ENCODE measurements at regions not wholly inside any gene's neighbourhood (a gene's known extent, or its start where the extent isn't known, plus 50 kb on each side); places are given as distances from the start of the nearest gene placed in this dataset.
"Not testable (repeated sequence)": the region's sequence is repeated elsewhere in the genome, so short reads cannot be mapped to it uniquely, and the experiment has no call there.

DNA sequence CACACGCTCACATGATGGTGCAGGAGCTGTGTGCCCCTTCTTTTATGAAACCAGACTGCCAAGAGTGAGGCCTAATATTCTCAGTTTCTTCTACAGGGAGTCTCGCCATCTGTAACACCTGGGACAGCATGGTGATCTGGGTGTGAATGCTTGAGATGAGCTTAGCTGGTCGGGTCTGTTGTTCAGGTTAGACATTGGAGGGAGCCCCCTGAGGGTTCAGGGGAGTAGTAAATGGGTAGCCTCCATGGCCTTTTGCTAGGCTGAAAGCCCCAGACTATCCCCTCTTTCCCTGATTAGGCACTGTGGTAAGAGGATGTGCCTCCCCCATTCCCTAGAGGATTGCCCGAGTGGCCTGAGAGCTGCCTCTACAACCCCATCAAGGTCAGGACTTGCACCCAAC lies 1916.1 kb downstream of the PCDH9 start:
- intact Hi-C loops (cut with DNase I, micrococcal nuclease) = no loop called here
- DNase-seq = no peak

DNA sequence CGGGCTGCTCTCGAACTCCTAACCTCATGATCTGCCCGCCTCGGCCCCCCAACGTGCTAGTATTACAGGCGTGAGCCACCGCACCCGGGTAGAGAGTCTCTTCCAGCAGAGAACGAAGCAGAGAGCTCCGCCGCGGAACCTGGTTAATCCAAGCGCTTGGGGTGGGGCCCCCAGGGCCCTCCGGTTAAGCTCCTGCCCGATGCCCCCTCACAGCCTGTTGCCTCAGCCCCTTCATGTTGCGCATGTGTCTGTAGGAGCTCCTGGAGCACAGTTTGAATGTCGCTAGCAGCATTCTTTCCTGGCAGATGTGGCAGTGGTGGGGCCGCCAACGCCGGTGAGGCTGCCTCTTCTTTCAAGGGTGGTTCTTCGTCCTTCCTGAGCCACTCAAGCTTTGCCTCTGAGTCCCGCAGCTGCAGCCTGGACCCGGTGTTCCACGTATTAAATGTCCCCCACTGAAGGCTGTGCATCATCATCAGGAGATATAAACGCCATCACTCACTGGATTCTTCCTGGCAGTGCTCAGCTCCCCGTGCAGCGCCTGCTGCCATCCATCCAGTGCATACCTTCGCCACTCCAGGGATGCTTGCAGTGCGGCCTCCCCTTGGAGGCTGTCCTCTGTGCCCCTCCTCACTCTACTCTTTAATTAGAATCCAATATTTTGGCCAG lies 1919.3 kb downstream of the PCDH9 start:
- DNase-seq = no peak
- Histone ChIP-seq H3K4me1 (ENCODE audit: low read depth) (no peaks in the 10 kb centered on the region), H3K36me3 (ENCODE audit: low read depth) (no peaks in the 10 kb centered on the region), H3K4me3 (no peak overlapping the region), H3K9me3 (peaks cover 49% of the 10 kb centered on the region)
- intact Hi-C loops (cut with DNase I, micrococcal nuclease) = no loop called here
- no peak for ATAC-seq
- TF ChIP-seq, protein P1, sequence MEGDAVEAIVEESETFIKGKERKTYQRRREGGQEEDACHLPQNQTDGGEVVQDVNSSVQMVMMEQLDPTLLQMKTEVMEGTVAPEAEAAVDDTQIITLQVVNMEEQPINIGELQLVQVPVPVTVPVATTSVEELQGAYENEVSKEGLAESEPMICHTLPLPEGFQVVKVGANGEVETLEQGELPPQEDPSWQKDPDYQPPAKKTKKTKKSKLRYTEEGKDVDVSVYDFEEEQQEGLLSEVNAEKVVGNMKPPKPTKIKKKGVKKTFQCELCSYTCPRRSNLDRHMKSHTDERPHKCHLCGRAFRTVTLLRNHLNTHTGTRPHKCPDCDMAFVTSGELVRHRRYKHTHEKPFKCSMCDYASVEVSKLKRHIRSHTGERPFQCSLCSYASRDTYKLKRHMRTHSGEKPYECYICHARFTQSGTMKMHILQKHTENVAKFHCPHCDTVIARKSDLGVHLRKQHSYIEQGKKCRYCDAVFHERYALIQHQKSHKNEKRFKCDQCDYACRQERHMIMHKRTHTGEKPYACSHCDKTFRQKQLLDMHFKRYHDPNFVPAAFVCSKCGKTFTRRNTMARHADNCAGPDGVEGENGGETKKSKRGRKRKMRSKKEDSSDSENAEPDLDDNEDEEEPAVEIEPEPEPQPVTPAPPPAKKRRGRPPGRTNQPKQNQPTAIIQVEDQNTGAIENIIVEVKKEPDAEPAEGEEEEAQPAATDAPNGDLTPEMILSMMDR (IDR thresholded peaks at IDR 0.05) = no peak

More for the DNA sequence above, 1916.1 kb downstream of the PCDH9 start:
- ATAC-seq = no peak
- no peaks in the 10 kb centered on the region for H3K4me1 ChIP-seq (ENCODE audit: low read depth)
- TF ChIP-seq, protein P1 (IDR thresholded peaks at IDR 0.05) = no peak
- no peak overlapping the region for H3K4me3 ChIP-seq
- H3K9me3 ChIP-seq = peaks cover 51% of the 10 kb centered on the region
- no peaks in the 10 kb centered on the region for H3K36me3 ChIP-seq (ENCODE audit: low read depth)

DNA sequence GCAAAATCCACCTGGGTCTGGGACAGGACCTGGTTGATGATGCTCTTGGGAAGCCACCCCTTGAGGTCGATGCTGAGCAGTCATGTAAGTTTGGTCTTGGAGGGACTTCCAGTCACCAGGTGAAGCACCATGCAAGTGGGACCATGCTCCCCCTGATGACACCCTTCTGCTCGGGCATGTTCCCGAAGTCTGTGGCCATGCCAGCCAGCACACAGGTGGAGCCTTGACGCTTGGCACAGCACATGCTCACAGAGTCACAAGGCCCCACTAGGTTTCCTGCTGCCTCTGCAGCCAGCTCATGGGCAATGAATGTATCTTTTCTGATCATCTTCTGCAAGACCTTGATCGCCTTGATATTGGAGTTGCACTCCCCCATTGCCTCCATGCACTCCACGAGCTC lies 1920.2 kb downstream of the PCDH9 start:
- no peak for ATAC-seq

DNA sequence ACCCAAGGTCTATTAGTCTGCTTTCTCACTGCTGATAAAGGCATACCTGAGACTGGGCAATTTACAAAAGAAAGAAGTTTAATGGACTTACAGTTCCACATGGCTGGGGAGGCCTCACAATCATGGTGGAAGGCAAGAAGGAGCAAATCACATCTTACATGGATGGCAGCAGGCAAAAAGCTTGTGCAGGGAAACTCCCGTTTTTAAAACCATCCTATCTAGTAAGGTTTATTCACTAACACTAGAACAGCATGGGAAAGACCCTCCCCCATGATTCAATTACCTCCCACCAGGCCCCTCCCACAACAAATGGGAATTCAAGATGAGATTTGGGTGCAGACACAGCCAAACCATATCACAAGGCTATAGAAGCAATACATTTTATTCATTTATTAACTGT lies 1921.4 kb downstream of the PCDH9 start:
- DNase-seq; intact Hi-C loops (cut with DNase I, micrococcal nuclease); H3K4me3 ChIP-seq; ATAC-seq; H3K4me1 ChIP-seq (ENCODE audit: low read depth); H3K36me3 ChIP-seq (ENCODE audit: low read depth): not testable (repeated sequence)
- H3K9me3 ChIP-seq = peaks cover 44% of the 10 kb centered on the region

More for the DNA sequence above, 1920.2 kb downstream of the PCDH9 start:
- DNase-seq = no peak
- H3K4me1 ChIP-seq (ENCODE audit: low read depth) = no peaks in the 10 kb centered on the region
- intact Hi-C loops (cut with DNase I, micrococcal nuclease) = no loop called here
- peaks cover 44% of the 10 kb centered on the region for H3K9me3 ChIP-seq
- H3K4me3 ChIP-seq = no peak overlapping the region
- H3K36me3 ChIP-seq (ENCODE audit: low read depth) = no peaks in the 10 kb centered on the region
- TF ChIP-seq, protein P1 (IDR thresholded peaks at IDR 0.05) = no peak

DNA sequence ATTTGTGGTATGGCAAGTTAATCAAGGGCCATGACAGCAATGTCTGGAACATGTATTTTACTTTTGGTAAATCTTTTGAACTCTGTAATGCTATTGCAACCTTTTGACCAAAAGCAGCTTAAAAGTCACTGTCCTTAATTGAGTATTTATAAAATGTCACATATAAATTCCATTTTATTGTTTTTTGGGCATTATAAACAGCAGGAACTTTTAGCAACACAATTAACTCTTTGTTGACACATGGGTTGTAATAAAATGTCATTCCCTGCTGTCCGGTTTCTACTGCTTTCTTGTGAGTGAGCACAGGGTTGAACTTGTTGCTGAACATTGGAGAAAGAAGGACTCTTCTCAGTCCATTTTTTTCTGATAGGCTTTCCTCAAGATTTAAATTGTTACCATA lies 1923.1 kb downstream of the PCDH9 start:
- no peak for ATAC-seq
- Histone ChIP-seq H3K9me3 (peaks cover 38% of the 10 kb centered on the region), H3K4me1 (ENCODE audit: low read depth) (no peaks in the 10 kb centered on the region), H3K4me3 (no peak overlapping the region), H3K36me3 (ENCODE audit: low read depth) (no peaks in the 10 kb centered on the region)
- intact Hi-C loops (cut with DNase I, micrococcal nuclease) = no loop called here
- no peak for DNase-seq
- TF ChIP-seq, protein P1 (IDR thresholded peaks at IDR 0.05) = no peak

DNA sequence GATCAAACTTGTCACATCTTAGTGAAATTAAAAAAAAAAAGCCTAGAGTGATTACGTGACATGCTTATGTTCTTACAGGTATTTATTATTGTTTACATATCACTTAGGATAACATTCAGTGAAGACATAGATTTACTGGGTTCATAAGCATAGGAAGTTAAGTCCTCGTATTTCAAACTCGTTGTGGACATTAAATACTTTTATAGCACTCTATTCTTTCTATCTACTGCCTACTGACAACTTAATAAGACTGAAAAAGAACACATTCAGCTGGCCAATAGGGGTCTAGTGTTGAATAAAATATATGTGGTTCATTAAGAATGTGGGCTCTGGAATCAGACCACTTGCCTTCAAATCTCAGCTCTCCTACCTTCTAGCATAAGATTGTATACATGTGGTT lies 1927.4 kb downstream of the PCDH9 start:
- intact Hi-C loops (cut with DNase I, micrococcal nuclease) = no loop called here
- H3K4me3 ChIP-seq = no peak overlapping the region
- TF ChIP-seq, protein P1 (IDR thresholded peaks at IDR 0.05) = no peak
- DNase-seq (no peak), ATAC-seq (no peak)
- peaks cover 16% of the 10 kb centered on the region for H3K9me3 ChIP-seq
- no peaks in the 10 kb centered on the region for H3K4me1 ChIP-seq (ENCODE audit: low read depth)
- H3K36me3 ChIP-seq (ENCODE audit: low read depth) = no peaks in the 10 kb centered on the region

Data from mucosa of descending colon (tissue), 3 donors.